ENCODE measurements at regions not wholly inside any gene's neighbourhood (a gene's known extent, or its start where the extent isn't known, plus 50 kb on each side); places are given as distances from the start of the nearest gene placed in this dataset.

GRCh38 chr5:159518371-159518770 lies 188.1 kb upstream of the IL12B start:
- Histone ChIP-seq H3K9me3 (replicated peaks; ENCODE audit: control insufficient read depth, insufficient read depth, low read depth, low read length) (no peaks in the 10 kb centered on the region), H3K27ac (ENCODE audit: extremely low read depth, low read depth, low read length) (no peak overlapping the region), H3K4me3 (no peak overlapping the region), H4K20me1 (replicated peaks; ENCODE audit: control insufficient read depth, insufficient read depth, low read length) (no peaks in the 10 kb centered on the region), H3K4me1 (replicated peaks in 1 of 2; ENCODE audit: control insufficient read depth in 2 of 2, insufficient read depth in 2 of 2, low read length in 2 of 2) (no peaks in the 10 kb centered on the region), H3K4me2 (ENCODE audit: insufficient read depth, low read length) (no peak overlapping the region), H3K79me2 (ENCODE audit: control insufficient read depth, insufficient read depth, low read length) (no peaks in the 10 kb centered on the region), H3K27me3 (ENCODE audit: control insufficient read depth in 2 of 2, insufficient read depth in 2 of 2, low read length in 2 of 2) (peaks cover 4 to 6% of the 10 kb centered on the region in 2 experiments; a peak in 2 of 5 replicates), H2AFZ (ENCODE audit: low read depth, low read length) (no peak overlapping the region), H3K9ac (ENCODE audit: insufficient read depth in 1 of 2, low read depth in 2 of 2, low read length in 2 of 2) (no peak overlapping the region), H3K9me1 (ENCODE audit: control insufficient read depth, insufficient read depth, low read length) (no peaks in the 10 kb centered on the region), H3K36me3 (ENCODE audit: control insufficient read depth, insufficient read depth, low read length) (no peaks in the 10 kb centered on the region)
- POLR2A ChIA-PET, result interaction anchor here (0.8 kb wide), 1 partner anchor 257 kb away, joined by 3 read pairs; no protein-coding TSS in a partner anchor
- in situ Hi-C loops (cut with MboI), result no loop called here
- CTCF ChIA-PET (ENCODE audit: low intra/inter-chr PET ratio), result no interaction called here
- DNase-seq (ENCODE audit: extremely low read depth in 1 of 4, low spot score in 3 of 4) (no peak), ATAC-seq (no peak), FAIRE-seq (no peak)
- WGBS (ENCODE audit: insufficient coverage, low coverage, missing lambda C conversion rate), result 0% methylated on average over 3 of the region's 3 CpGs
- intact Hi-C loops (cut with micrococcal nuclease), result loop anchor here (5.0 to 10.0 kb wide), 4 partner anchors 146 to 469 kb away; partner anchors contain the start of gene ADRA1B
- no TSS peak for BruUV-seq (replicated peaks)
- TF ChIP-seq, protein P1, sequence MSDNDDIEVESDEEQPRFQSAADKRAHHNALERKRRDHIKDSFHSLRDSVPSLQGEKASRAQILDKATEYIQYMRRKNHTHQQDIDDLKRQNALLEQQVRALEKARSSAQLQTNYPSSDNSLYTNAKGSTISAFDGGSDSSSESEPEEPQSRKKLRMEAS (CRISPR knock-in tag; IDR thresholded peaks at IDR 0.05), result no peak
- TF ChIP-seq DEAF1 (CRISPR knock-in tag; IDR thresholded peaks at IDR 0.05) (no peak), ZNF395 (CRISPR knock-in tag; IDR thresholded peaks at IDR 0.05) (no peak), CHD4 (IDR thresholded peaks at IDR 0.05; ENCODE audit: insufficient read depth, insufficient replicate concordance, low read depth, low read length, poor library complexity, severe bottlenecking) (no peak), TEAD4 (IDR thresholded peaks at IDR 0.05; ENCODE audit: low read length) (no peak), TEAD4 (CRISPR knock-in tag; IDR thresholded peaks at IDR 0.05; ENCODE audit: borderline replicate concordance) (no peak), ARID1B (IDR thresholded peaks at IDR 0.05) (no peak), ZNF695 (CRISPR knock-in tag; IDR thresholded peaks at IDR 0.05) (no peak), ARNT (IDR thresholded peaks at IDR 0.05) (no peak), NUFIP1 (IDR thresholded peaks at IDR 0.05; ENCODE audit: partially characterized antibody) (no peak), HDAC2 (IDR thresholded peaks at IDR 0.05) (no peak), ATF1 (CRISPR knock-in tag; IDR thresholded peaks at IDR 0.05) (no peak), ATF1 (tag; IDR thresholded peaks at IDR 0.05) (no peak)
- TF ChIP-seq, protein P2, sequence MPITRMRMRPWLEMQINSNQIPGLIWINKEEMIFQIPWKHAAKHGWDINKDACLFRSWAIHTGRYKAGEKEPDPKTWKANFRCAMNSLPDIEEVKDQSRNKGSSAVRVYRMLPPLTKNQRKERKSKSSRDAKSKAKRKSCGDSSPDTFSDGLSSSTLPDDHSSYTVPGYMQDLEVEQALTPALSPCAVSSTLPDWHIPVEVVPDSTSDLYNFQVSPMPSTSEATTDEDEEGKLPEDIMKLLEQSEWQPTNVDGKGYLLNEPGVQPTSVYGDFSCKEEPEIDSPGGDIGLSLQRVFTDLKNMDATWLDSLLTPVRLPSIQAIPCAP (CRISPR knock-in tag; IDR thresholded peaks at IDR 0.05; ENCODE audit: borderline replicate concordance), result no peak
- TF ChIP-seq, protein P3, sequence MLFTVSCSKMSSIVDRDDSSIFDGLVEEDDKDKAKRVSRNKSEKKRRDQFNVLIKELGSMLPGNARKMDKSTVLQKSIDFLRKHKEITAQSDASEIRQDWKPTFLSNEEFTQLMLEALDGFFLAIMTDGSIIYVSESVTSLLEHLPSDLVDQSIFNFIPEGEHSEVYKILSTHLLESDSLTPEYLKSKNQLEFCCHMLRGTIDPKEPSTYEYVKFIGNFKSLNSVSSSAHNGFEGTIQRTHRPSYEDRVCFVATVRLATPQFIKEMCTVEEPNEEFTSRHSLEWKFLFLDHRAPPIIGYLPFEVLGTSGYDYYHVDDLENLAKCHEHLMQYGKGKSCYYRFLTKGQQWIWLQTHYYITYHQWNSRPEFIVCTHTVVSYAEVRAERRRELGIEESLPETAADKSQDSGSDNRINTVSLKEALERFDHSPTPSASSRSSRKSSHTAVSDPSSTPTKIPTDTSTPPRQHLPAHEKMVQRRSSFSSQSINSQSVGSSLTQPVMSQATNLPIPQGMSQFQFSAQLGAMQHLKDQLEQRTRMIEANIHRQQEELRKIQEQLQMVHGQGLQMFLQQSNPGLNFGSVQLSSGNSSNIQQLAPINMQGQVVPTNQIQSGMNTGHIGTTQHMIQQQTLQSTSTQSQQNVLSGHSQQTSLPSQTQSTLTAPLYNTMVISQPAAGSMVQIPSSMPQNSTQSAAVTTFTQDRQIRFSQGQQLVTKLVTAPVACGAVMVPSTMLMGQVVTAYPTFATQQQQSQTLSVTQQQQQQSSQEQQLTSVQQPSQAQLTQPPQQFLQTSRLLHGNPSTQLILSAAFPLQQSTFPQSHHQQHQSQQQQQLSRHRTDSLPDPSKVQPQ (CRISPR knock-in tag; IDR thresholded peaks at IDR 0.05; ENCODE audit: borderline replicate concordance), result no peak
- TF ChIP-seq, protein P4, sequence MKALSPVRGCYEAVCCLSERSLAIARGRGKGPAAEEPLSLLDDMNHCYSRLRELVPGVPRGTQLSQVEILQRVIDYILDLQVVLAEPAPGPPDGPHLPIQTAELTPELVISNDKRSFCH (CRISPR knock-in tag; IDR thresholded peaks at IDR 0.05), result no peak
- TF ChIP-seq, protein P4 (tag; IDR thresholded peaks at IDR 0.05), result no peak
